NB4 (cell line): ENCODE measurements at regions not wholly inside any gene's neighbourhood (a gene's known extent, or its start where the extent isn't known, plus 50 kb on each side); places are given as distances from the start of the nearest gene placed in this dataset.

Source experiments
- CTCF ChIP-seq: IDR thresholded peaks from one replicate; pipeline ENCODE4 v1.5.1; 2012; ENCODE audit warnings: low read depth, low read length
- MAX ChIP-seq: IDR thresholded peaks from 2 replicates; pipeline ENCODE4 v1.6.1; 2011; ENCODE audit warnings: low read depth, low read length

GRCh38 chr10:8420182-8420581, 365.7 kb downstream of the GATA3 start:
- no peak for TF ChIP-seq MAX
- TF ChIP-seq CTCF: no peak
